Muscle of arm (tissue), 1 donor: ENCODE measurements at regions not wholly inside any gene's neighbourhood (a gene's known extent, or its start where the extent isn't known, plus 50 kb on each side); places are given as distances from the start of the nearest gene placed in this dataset.
"Not testable (repeated sequence)": the region's sequence is repeated elsewhere in the genome, so short reads cannot be mapped to it uniquely, and the experiment has no call there.

Experiments used
- DNase-seq: peaks from one replicate; pipeline ENCODE4 v3.0.0-alpha.2; 2013

- DNase-seq, result not testable (repeated sequence)
Observed at GRCh38 chr21:5103880-5104561, 5417.4 kb upstream of the TPTE start.

- not testable (repeated sequence) for DNase-seq
Observed at GRCh38 chr21:5104562-5104928, 5416.8 kb upstream of the TPTE start.

GRCh38 chr21:5105939-5106708 lies 5415.3 kb upstream of the TPTE start:
- not testable (repeated sequence) for DNase-seq

GRCh38 chr21:5106767-5107464 lies 5414.5 kb upstream of the TPTE start:
- DNase-seq, result not testable (repeated sequence)

GRCh38 chr21:5107637-5108036 lies 5413.7 kb upstream of the TPTE start:
- DNase-seq, result not testable (repeated sequence)

GRCh38 chr21:5108048-5108775 lies 5413.2 kb upstream of the TPTE start:
- DNase-seq, result not testable (repeated sequence)

GRCh38 chr21:5111197-5111596 lies 5410.2 kb upstream of the TPTE start:
- DNase-seq, result not testable (repeated sequence)

- not testable (repeated sequence) for DNase-seq
Observed at GRCh38 chr21:5113092-5113491, 5408.3 kb upstream of the TPTE start.

- DNase-seq, result not testable (repeated sequence)
Observed at GRCh38 chr21:5114468-5114867, 5406.9 kb upstream of the TPTE start.

GRCh38 chr21:5114893-5115645 lies 5406.3 kb upstream of the TPTE start:
- DNase-seq, result not testable (repeated sequence)

GRCh38 chr21:5115646-5116343 lies 5405.6 kb upstream of the TPTE start:
- not testable (repeated sequence) for DNase-seq

GRCh38 chr21:5116344-5117123 lies 5404.8 kb upstream of the TPTE start:
- DNase-seq, result not testable (repeated sequence)

- not testable (repeated sequence) for DNase-seq
Observed at GRCh38 chr21:5117135-5117534, 5404.2 kb upstream of the TPTE start.

- not testable (repeated sequence) for DNase-seq
Observed at GRCh38 chr21:5117666-5118295, 5403.6 kb upstream of the TPTE start.

GRCh38 chr21:5118296-5118679 lies 5403.1 kb upstream of the TPTE start:
- not testable (repeated sequence) for DNase-seq

- DNase-seq, result not testable (repeated sequence)
Observed at GRCh38 chr21:5119179-5119578, 5402.2 kb upstream of the TPTE start.

- DNase-seq, result not testable (repeated sequence)
Observed at GRCh38 chr21:5121399-5121798, 5400.0 kb upstream of the TPTE start.

GRCh38 chr21:5121849-5122248 lies 5399.5 kb upstream of the TPTE start:
- DNase-seq, result not testable (repeated sequence)

GRCh38 chr21:5123655-5124054 lies 5397.7 kb upstream of the TPTE start:
- DNase-seq, result not testable (repeated sequence)
